K562 (cell line): ENCODE measurements at regions not wholly inside any gene's neighbourhood (a gene's known extent, or its start where the extent isn't known, plus 50 kb on each side); places are given as distances from the start of the nearest gene placed in this dataset.

Experiments used
- ATAC-seq: fragments of 200-7000 bp; cut with Tn5 transposase; 3 replicates; pipeline ENCODE4 v1.9.1; 2020; ENCODE audit warnings: moderate library complexity
- BruUV-seq: library from RNA; stranded (reverse); fragments of 400-500 nt; replicated peaks from 2 replicates; lab custom pipeline; 2021; lab: Mats Ljungman, UMichigan
- CTCF ChIA-PET: fragments of 300-600 bp; formaldehyde crosslinking; extraction: SDS; loops from one replicate; lab custom pipeline; 2021; ENCODE audit warnings: low intra/inter-chr PET ratio; lab: Yijun Ruan, JAX
- POLR2A ChIA-PET: fragments of 300-600, 350-650 bp; sonication (Branson Sonifier 250); formaldehyde crosslinking; extraction: SDS; loops from one replicate; lab custom pipeline; 2021; ENCODE audit warnings: antibody characterized with exemption, inconsistent platforms; lab: Yijun Ruan, JAX
- DNase-seq, 4 experiments: peaks; one replicate each; pipeline versions ENCODE4 v3.0.0 to v3.0.0-alpha.2; 2011 to 2018; ENCODE audit warnings: low spot score in 3 of 4, mixed read lengths in 3 of 4; ENCODE audit errors: extremely low read depth in 1 of 4
- FAIRE-seq: peaks from 2 replicates; lab custom pipeline; 2011; peaks lifted over from hg19 to GRCh38; lab: Jason Lieb, UNC
- H2AFZ ChIP-seq: 2 replicates; pipeline ENCODE4 v1.6.0; 2011; ENCODE audit warnings: low read depth, low read length, control low read depth, inconsistent platforms
- H3K27ac ChIP-seq: fragments of 200-600 bp; 3 replicates; pipeline ENCODE4 v1.8.0; 2011; ENCODE audit warnings: low read depth, mild to moderate bottlenecking, control low read depth, inconsistent platforms, low read length, moderate library complexity, mixed read lengths; ENCODE audit errors: extremely low read depth
- H3K27me3 ChIP-seq, 2 experiments: fragments of 300-600 bp in 1 of 2; 2 replicates in 1 of 2; 3 replicates in 1 of 2; pipeline versions ENCODE4 v1.6.0 to v1.8.0; 2011; ENCODE audit warnings: inconsistent platforms in 2 of 2, low read length in 2 of 2, mild to moderate bottlenecking in 1 of 2, mixed read lengths in 1 of 2, moderate library complexity in 1 of 2; ENCODE audit not compliant: control insufficient read depth in 2 of 2, insufficient read depth in 2 of 2
- H3K36me3 ChIP-seq: fragments of 300-600 bp; 3 replicates; pipeline ENCODE4 v1.8.0; 2011; ENCODE audit warnings: mild to moderate bottlenecking, low read length, inconsistent platforms; ENCODE audit not compliant: control insufficient read depth, insufficient read depth
- H3K4me1 ChIP-seq, 2 experiments: fragments of 200-600 bp in 1 of 2; replicated peaks in 1 of 2; 2 replicates in 1 of 2; 3 replicates in 1 of 2; pipeline versions ENCODE4 v1.5.1 to v1.8.0; 2011; ENCODE audit warnings: inconsistent platforms in 2 of 2, low read length in 2 of 2, mild to moderate bottlenecking in 1 of 2, mixed read lengths in 1 of 2, moderate library complexity in 1 of 2; ENCODE audit not compliant: control insufficient read depth in 2 of 2, insufficient read depth in 2 of 2
- H3K4me2 ChIP-seq: 2 replicates; pipeline ENCODE4 v1.6.1; 2011; ENCODE audit warnings: low read length, control low read depth, inconsistent platforms, mixed read lengths; ENCODE audit not compliant: insufficient read depth
- H3K4me3 ChIP-seq: fragments of 200-600 bp; sonication (generic), shearing (Covaris generic); 2 replicates; pipeline ENCODE4 v1.5.1; 2016; ENCODE audit warnings: control low read depth, inconsistent platforms
- H3K79me2 ChIP-seq: fragments of 200-600 bp; 3 replicates; pipeline ENCODE4 v1.8.0; 2011; ENCODE audit warnings: low read length, inconsistent platforms; ENCODE audit not compliant: control insufficient read depth, insufficient read depth
- H3K9ac ChIP-seq, 2 experiments: 2 replicates each; pipeline versions ENCODE4 v1.6.0 to v1.6.1; 2011; ENCODE audit warnings: low read depth in 2 of 2, low read length in 2 of 2, control low read depth in 1 of 2, inconsistent platforms in 1 of 2, mild to moderate bottlenecking in 1 of 2, mixed read lengths in 1 of 2; ENCODE audit not compliant: insufficient read depth in 1 of 2
- H3K9me1 ChIP-seq: one replicate; pipeline ENCODE4 v1.6.0; 2011; ENCODE audit warnings: inconsistent platforms, mild to moderate bottlenecking, low read length, moderate library complexity; ENCODE audit not compliant: control insufficient read depth, insufficient read depth
- H3K9me3 ChIP-seq: replicated peaks from 2 replicates; pipeline ENCODE4 v1.5.1; 2011; ENCODE audit warnings: low read depth, low read length, inconsistent platforms; ENCODE audit not compliant: control insufficient read depth, insufficient read depth
- H4K20me1 ChIP-seq: replicated peaks from 2 replicates; pipeline ENCODE4 v1.6.1; 2011; ENCODE audit warnings: low read length, inconsistent platforms, mixed read lengths; ENCODE audit not compliant: control insufficient read depth, insufficient read depth
- CREBBP ChIP-seq: IDR thresholded peaks from one replicate; pipeline ENCODE4 v1.6.1; 2012; ENCODE audit warnings: low read depth, mild to moderate bottlenecking, control low read depth, inconsistent platforms, low read length
- CSDE1 ChIP-seq, 2 experiments: fragments of 450-650 bp; IDR thresholded peaks; 2 replicates each; pipeline ENCODE4 v1.6.1; 2016; ENCODE audit warnings: mild to moderate bottlenecking in 1 of 2
- KLF16 ChIP-seq: IDR thresholded peaks from 2 replicates; pipeline ENCODE4 v1.6.1; 2016; ENCODE audit warnings: antibody characterized with exemption
- NCOA1 ChIP-seq: fragments of 450-650 bp; IDR thresholded peaks from 2 replicates; pipeline ENCODE4 v1.6.1; 2016; ENCODE audit warnings: low read depth
- PTBP1 ChIP-seq: fragments of 200-400 bp; formaldehyde crosslinking; IDR thresholded peaks from 2 replicates; pipeline ENCODE4 v1.6.1; 2017; ENCODE audit warnings: low read depth, low read length
- ZKSCAN1 ChIP-seq: fragments of 150-350 bp; IDR thresholded peaks from 2 replicates; pipeline ENCODE4 v1.6.1; 2016; ENCODE audit warnings: low read depth, low read length
- ZNF77 ChIP-seq: fragments of 250-450 bp; sonication (Bioruptor Pico); IDR thresholded peaks from 2 replicates; pipeline ENCODE4 v1.5.0; 2020
- WGBS: fragments of 100-300 bp; shearing (Covaris generic); methylation state at CpG from one replicate; pipeline ENCODE4 v1.1.6; 2016; ENCODE audit warnings: low coverage, mixed read lengths; ENCODE audit not compliant: insufficient coverage; ENCODE audit errors: missing lambda C conversion rate; 5-methylcytosine and 5-hydroxymethylcytosine counted together
- in situ Hi-C: fragments of 300-500 bp; cut with MboI; formaldehyde crosslinking; loops from 4 replicates; pipeline ENCODE4 v1.15.0; 2018; ENCODE audit warnings: inconsistent platforms, mixed read lengths
- intact Hi-C: fragments of 100-400 bp; cut with micrococcal nuclease; formaldehyde crosslinking; loops from 2 replicates; pipeline ENCODE4 v1.14.2; 2022
- TF ChIP-seq, protein P1 (sequence below), 2 experiments: fragments of 450-650 bp in 1 of 2; sonication (generic) in 1 of 2; formaldehyde crosslinking; conservative IDR thresholded peaks; 2 replicates each; pipeline versions ENCODE4 v1.4.0 to v1.8.1; 2020 to 2022; ENCODE audit warnings: mild to moderate bottlenecking in 1 of 2, missing genetic modification reagents in 1 of 2
- TF ChIP-seq, protein P2 (sequence below): fragments of 450-650 bp; IDR thresholded peaks from 2 replicates; pipeline ENCODE4 v1.6.1; 2016; ENCODE audit warnings: low read depth
- TF ChIP-seq, protein P3 (sequence below): fragments of 250-450 bp; sonication (Bioruptor Pico); IDR thresholded peaks from 2 replicates; pipeline ENCODE4 v1.8.0; 2021; ENCODE audit warnings: mild to moderate bottlenecking, moderate library complexity

GRCh38 chr2:6792883-6793282 lies 72.8 kb downstream of the CMPK2 start:
- no peak overlapping the region for H3K4me2 ChIP-seq
- H2AFZ ChIP-seq, result no peak overlapping the region
- no peak overlapping the region for H3K4me3 ChIP-seq
- intact Hi-C loops (no loop called here), in situ Hi-C loops (no loop called here)
- no TSS peak for BruUV-seq
- POLR2A ChIA-PET, result no interaction called here
- no peaks in the 10 kb centered on the region for H3K36me3 ChIP-seq
- no peak for DNase-seq
- peaks cover 15 to 23% of the 10 kb centered on the region in 2 experiments; a peak in 4 of 5 replicates for H3K27me3 ChIP-seq
- H3K79me2 ChIP-seq, result no peaks in the 10 kb centered on the region
- H4K20me1 ChIP-seq, result no peaks in the 10 kb centered on the region
- no peak overlapping the region for H3K9ac ChIP-seq
- CTCF ChIA-PET, result no interaction called here
- ATAC-seq, result no peak
- 0% methylated on average over 5 of the region's 5 CpGs for WGBS
- H3K27ac ChIP-seq, result no peak overlapping the region
- no peak for FAIRE-seq
- no peaks in the 10 kb centered on the region for H3K4me1 ChIP-seq
- H3K9me1 ChIP-seq, result no peaks in the 10 kb centered on the region
- no peaks in the 10 kb centered on the region for H3K9me3 ChIP-seq
- TF ChIP-seq ZKSCAN1 (no peak), NCOA1 (no peak), KLF16 (no peak), PTBP1 (no peak), ZNF77 (CRISPR knock-in tag) (no peak), CSDE1 (IDR thresholded peaks at IDR 0.05) (no peak), CREBBP (no peak)
- TF ChIP-seq, protein P1, sequence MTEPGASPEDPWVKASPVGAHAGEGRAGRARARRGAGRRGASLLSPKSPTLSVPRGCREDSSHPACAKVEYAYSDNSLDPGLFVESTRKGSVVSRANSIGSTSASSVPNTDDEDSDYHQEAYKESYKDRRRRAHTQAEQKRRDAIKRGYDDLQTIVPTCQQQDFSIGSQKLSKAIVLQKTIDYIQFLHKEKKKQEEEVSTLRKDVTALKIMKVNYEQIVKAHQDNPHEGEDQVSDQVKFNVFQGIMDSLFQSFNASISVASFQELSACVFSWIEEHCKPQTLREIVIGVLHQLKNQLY (CRISPR knock-in tag; conservative IDR thresholded peaks at IDR 0.05), result no peak
- TF ChIP-seq, protein P2, sequence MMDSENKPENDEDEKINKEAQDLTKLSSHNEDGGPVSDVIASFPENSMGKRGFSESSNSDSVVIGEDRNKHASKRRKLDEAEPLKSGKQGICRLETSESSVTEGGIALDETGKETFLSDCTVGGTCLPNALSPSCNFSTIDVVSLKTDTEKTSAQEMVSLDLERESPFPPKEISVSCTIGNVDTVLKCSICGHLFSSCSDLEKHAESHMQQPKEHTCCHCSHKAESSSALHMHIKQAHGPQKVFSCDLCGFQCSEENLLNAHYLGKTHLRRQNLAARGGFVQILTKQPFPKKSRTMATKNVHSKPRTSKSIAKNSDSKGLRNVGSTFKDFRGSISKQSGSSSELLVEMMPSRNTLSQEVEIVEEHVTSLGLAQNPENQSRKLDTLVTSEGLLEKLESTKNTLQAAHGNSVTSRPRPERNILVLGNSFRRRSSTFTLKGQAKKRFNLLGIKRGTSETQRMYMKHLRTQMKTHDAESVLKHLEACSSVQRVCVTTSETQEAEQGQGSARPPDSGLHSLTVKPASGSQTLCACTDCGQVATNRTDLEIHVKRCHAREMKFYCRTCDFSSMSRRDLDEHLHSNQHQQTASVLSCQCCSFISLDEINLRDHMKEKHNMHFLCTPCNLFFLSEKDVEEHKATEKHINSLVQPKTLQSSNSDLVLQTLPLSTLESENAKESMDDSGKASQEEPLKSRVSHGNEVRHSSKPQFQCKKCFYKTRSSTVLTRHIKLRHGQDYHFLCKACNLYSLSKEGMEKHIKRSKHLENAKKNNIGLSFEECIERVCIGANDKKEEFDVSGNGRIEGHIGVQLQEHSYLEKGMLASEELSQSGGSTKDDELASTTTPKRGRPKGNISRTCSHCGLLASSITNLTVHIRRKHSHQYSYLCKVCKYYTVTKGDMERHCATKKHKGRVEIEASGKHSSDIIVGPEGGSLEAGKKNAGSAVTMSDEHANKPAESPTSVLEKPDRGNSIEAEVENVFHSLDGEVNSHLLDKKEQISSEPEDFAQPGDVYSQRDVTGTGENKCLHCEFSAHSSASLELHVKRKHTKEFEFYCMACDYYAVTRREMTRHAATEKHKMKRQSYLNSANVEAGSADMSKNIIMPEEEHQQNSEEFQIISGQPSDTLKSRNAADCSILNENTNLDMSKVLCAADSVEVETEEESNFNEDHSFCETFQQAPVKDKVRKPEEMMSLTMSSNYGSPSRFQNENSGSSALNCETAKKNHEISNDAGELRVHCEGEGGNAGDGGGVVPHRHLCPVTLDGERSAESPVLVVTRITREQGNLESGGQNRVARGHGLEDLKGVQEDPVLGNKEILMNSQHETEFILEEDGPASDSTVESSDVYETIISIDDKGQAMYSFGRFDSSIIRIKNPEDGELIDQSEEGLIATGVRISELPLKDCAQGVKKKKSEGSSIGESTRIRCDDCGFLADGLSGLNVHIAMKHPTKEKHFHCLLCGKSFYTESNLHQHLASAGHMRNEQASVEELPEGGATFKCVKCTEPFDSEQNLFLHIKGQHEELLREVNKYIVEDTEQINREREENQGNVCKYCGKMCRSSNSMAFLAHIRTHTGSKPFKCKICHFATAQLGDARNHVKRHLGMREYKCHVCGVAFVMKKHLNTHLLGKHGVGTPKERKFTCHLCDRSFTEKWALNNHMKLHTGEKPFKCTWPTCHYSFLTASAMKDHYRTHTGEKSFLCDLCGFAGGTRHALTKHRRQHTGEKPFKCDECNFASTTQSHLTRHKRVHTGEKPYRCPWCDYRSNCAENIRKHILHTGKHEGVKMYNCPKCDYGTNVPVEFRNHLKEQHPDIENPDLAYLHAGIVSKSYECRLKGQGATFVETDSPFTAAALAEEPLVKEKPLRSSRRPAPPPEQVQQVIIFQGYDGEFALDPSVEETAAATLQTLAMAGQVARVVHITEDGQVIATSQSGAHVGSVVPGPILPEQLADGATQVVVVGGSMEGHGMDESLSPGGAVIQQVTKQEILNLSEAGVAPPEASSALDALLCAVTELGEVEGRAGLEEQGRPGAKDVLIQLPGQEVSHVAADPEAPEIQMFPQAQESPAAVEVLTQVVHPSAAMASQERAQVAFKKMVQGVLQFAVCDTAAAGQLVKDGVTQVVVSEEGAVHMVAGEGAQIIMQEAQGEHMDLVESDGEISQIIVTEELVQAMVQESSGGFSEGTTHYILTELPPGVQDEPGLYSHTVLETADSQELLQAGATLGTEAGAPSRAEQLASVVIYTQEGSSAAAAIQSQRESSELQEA, result no peak
- TF ChIP-seq, protein P3, sequence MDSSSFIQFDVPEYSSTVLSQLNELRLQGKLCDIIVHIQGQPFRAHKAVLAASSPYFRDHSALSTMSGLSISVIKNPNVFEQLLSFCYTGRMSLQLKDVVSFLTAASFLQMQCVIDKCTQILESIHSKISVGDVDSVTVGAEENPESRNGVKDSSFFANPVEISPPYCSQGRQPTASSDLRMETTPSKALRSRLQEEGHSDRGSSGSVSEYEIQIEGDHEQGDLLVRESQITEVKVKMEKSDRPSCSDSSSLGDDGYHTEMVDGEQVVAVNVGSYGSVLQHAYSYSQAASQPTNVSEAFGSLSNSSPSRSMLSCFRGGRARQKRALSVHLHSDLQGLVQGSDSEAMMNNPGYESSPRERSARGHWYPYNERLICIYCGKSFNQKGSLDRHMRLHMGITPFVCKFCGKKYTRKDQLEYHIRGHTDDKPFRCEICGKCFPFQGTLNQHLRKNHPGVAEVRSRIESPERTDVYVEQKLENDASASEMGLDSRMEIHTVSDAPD (CRISPR knock-in tag), result no peak
